H1 (cell line): ENCODE measurements at regions not wholly inside any gene's neighbourhood (a gene's known extent, or its start where the extent isn't known, plus 50 kb on each side); places are given as distances from the start of the nearest gene placed in this dataset.

Experiments
- CTCF ChIA-PET: fragments of 300-600 bp; sonication (Branson Sonifier 250); formaldehyde crosslinking; loops from one replicate; lab custom pipeline; 2021; ENCODE audit not compliant: partially characterized antibody; lab: Charles Lee
- POLR2A ChIA-PET: fragments of 300-600 bp; sonication (Branson Sonifier 250); formaldehyde crosslinking; loops from one replicate; lab custom pipeline; 2021; ENCODE audit warnings: inconsistent platforms; ENCODE audit not compliant: partially characterized antibody; lab: Charles Lee
- DNase-seq, 2 experiments: peaks; one replicate each; pipeline versions ENCODE4 v3.0.0 to v3.0.0-alpha.2; 2010 to 2022; ENCODE audit warnings: low spot score in 2 of 2, low read depth in 1 of 2, mixed read lengths in 1 of 2
- FAIRE-seq: peaks from 2 replicates; lab custom pipeline; 2011; peaks lifted over from hg19 to GRCh38; lab: Jason Lieb, UNC
- H2AFZ ChIP-seq: 2 replicates; pipeline ENCODE4 v1.8.1; 2012; ENCODE audit warnings: low read length, inconsistent platforms
- H2AK5ac ChIP-seq: 2 replicates; pipeline ENCODE4 v1.6.1; 2013; ENCODE audit warnings: low read depth, low read length
- H2BK120ac ChIP-seq: replicated peaks from 2 replicates; pipeline ENCODE3; 2013; ENCODE audit warnings: low read depth, low read length, inconsistent platforms
- H2BK12ac ChIP-seq: 2 replicates; pipeline ENCODE4 v1.6.1; 2013; ENCODE audit warnings: low read depth, low read length
- H2BK15ac ChIP-seq: 2 replicates; pipeline ENCODE4 v1.6.1; 2013; ENCODE audit warnings: low read length
- H2BK20ac ChIP-seq: 2 replicates; pipeline ENCODE4 v1.6.1; 2013; ENCODE audit warnings: low read length
- H2BK5ac ChIP-seq: 2 replicates; pipeline ENCODE4 v1.6.1; 2013; ENCODE audit warnings: low read depth, low read length
- H3K14ac ChIP-seq: 2 replicates; pipeline ENCODE4 v1.6.1; 2013; ENCODE audit warnings: inconsistent platforms; ENCODE audit not compliant: insufficient read length
- H3K18ac ChIP-seq: 2 replicates; pipeline ENCODE4 v1.6.1; 2013; ENCODE audit warnings: low read length; ENCODE audit errors: extremely low read depth
- H3K23ac ChIP-seq: 2 replicates; pipeline ENCODE4 v1.6.1; 2013; ENCODE audit warnings: inconsistent platforms; ENCODE audit not compliant: insufficient read length
- H3K23me2 ChIP-seq: 2 replicates; pipeline ENCODE4 v1.6.1; 2013; ENCODE audit warnings: low read depth, low read length
- H3K27ac ChIP-seq: 2 replicates; pipeline ENCODE4 v1.6.1; 2011; ENCODE audit warnings: low read depth, low read length, inconsistent platforms
- H3K27me3 ChIP-seq, 4 experiments: replicated peaks in 1 of 4; 1 replicate in 1 of 4; 2 replicates in 3 of 4; pipeline versions ENCODE4 v1.6.1 to v1.8.1; 2011 to 2013; ENCODE audit warnings: low read length in 3 of 4, mild to moderate bottlenecking in 3 of 4, inconsistent platforms in 2 of 4, mixed read lengths in 2 of 4, moderate library complexity in 1 of 4; ENCODE audit not compliant: control insufficient read depth in 3 of 4, insufficient read depth in 3 of 4; ENCODE audit errors: extremely low read depth in 1 of 4
- H3K36me3 ChIP-seq, 4 experiments: 2 replicates each; pipeline versions ENCODE4 v1.6.1 to v1.8.1; 2011 to 2013; ENCODE audit warnings: mild to moderate bottlenecking in 4 of 4, low read length in 3 of 4, moderate library complexity in 2 of 4, control low read depth in 1 of 4, inconsistent platforms in 1 of 4; ENCODE audit not compliant: insufficient read depth in 4 of 4, control insufficient read depth in 2 of 4
- H3K4ac ChIP-seq: replicated peaks from 2 replicates; pipeline ENCODE3; 2013; ENCODE audit warnings: low read length, low read depth, mixed read lengths, inconsistent platforms; ENCODE audit not compliant: insufficient read length
- H3K4me1 ChIP-seq, 4 experiments: replicated peaks in 1 of 4; 1 replicate in 1 of 4; 2 replicates in 3 of 4; pipeline versions ENCODE4 v1.6.1 to v1.8.1; 2011 to 2013; ENCODE audit warnings: low read length in 3 of 4, inconsistent platforms in 2 of 4, mixed read lengths in 1 of 4; ENCODE audit not compliant: insufficient read depth in 4 of 4, control insufficient read depth in 3 of 4
- H3K4me2 ChIP-seq, 2 experiments: 2 replicates each; pipeline versions ENCODE4 v1.6.1 to v1.8.1; 2011 to 2013; ENCODE audit warnings: low read depth in 2 of 2, low read length in 2 of 2, control low read depth in 1 of 2, inconsistent platforms in 1 of 2, mild to moderate bottlenecking in 1 of 2; ENCODE audit not compliant: insufficient read depth in 1 of 2
- H3K4me3 ChIP-seq, 4 experiments: fragments of 200-600, 300-600 bp in 1 of 4; sonication (generic), shearing (Covaris generic), sonication (Bioruptor Twin) in 1 of 4; 2 replicates each; pipeline versions ENCODE4 v1.5.1 to v1.8.1; 2011 to 2016; ENCODE audit warnings: low read length in 4 of 4, low read depth in 3 of 4, control low read depth in 2 of 4, inconsistent platforms in 2 of 4, mild to moderate bottlenecking in 2 of 4, mixed read lengths in 1 of 4, moderate library complexity in 1 of 4; ENCODE audit not compliant: insufficient read depth in 2 of 4; ENCODE audit errors: extremely low read depth in 1 of 4
- H3K56ac ChIP-seq: replicated peaks from 2 replicates; pipeline ENCODE3; 2013; ENCODE audit warnings: low read depth, mild to moderate bottlenecking, mixed read lengths, low read length, inconsistent platforms; ENCODE audit not compliant: insufficient read length
- H3K79me1 ChIP-seq: 2 replicates; pipeline ENCODE4 v1.6.1; 2013; ENCODE audit warnings: low read depth, low read length, control low read depth
- H3K79me2 ChIP-seq, 2 experiments: 2 replicates each; pipeline versions ENCODE4 v1.6.1 to v1.8.1; 2012 to 2013; ENCODE audit warnings: low read length in 2 of 2, mild to moderate bottlenecking in 2 of 2, inconsistent platforms in 1 of 2; ENCODE audit not compliant: insufficient read depth in 2 of 2, control insufficient read depth in 1 of 2
- H3K9ac ChIP-seq, 4 experiments: replicated peaks in 1 of 4; 1 replicate in 1 of 4; 2 replicates in 3 of 4; pipeline versions ENCODE4 v1.6.1 to v1.8.1; 2011 to 2013; ENCODE audit warnings: low read depth in 3 of 4, low read length in 3 of 4, control low read depth in 2 of 4, mild to moderate bottlenecking in 2 of 4, moderate library complexity in 2 of 4, inconsistent platforms in 1 of 4; ENCODE audit errors: extremely low read depth in 1 of 4
- H3K9me3 ChIP-seq, 2 experiments: 2 replicates each; pipeline versions ENCODE4 v1.6.1 to v1.8.1; 2012 to 2013; ENCODE audit warnings: mild to moderate bottlenecking in 2 of 2, moderate library complexity in 2 of 2, control low read depth in 1 of 2, inconsistent platforms in 1 of 2, low read depth in 1 of 2, low read length in 1 of 2, mixed read lengths in 1 of 2; ENCODE audit not compliant: insufficient read depth in 2 of 2
- H4K20me1 ChIP-seq, 2 experiments: replicated peaks in 1 of 2; 2 replicates each; pipeline versions ENCODE3 to v1.8.1; 2011 to 2013; ENCODE audit warnings: inconsistent platforms in 2 of 2, low read length in 2 of 2, mild to moderate bottlenecking in 1 of 2; ENCODE audit not compliant: insufficient read depth in 2 of 2, control insufficient read depth in 1 of 2
- H4K5ac ChIP-seq: 2 replicates; pipeline ENCODE4 v1.6.1; 2013; ENCODE audit warnings: low read length, low read depth, mixed read lengths, inconsistent platforms; ENCODE audit not compliant: insufficient read length
- H4K8ac ChIP-seq: 2 replicates; pipeline ENCODE4 v1.8.0; 2013; ENCODE audit warnings: mild to moderate bottlenecking, moderate library complexity, low read length, inconsistent platforms; ENCODE audit not compliant: insufficient read depth; ENCODE audit errors: extremely low read depth
- H4K91ac ChIP-seq: replicated peaks from 2 replicates; pipeline ENCODE3; 2013; ENCODE audit warnings: low read length, mixed read lengths, inconsistent platforms; ENCODE audit not compliant: insufficient read length
- YY1 ChIP-seq: IDR thresholded peaks from 2 replicates; pipeline ENCODE4 v1.6.1; 2011; ENCODE audit warnings: low read depth, mild to moderate bottlenecking, low read length
- WGBS, 2 experiments: shearing (Covaris generic) in 1 of 2; methylation state at CpG; one replicate each; pipeline versions ENCODE4 v1.1.6 to v1.1.7; 2013 to 2015; ENCODE audit warnings: low lambda C conversion rate in 2 of 2, mixed read lengths in 2 of 2, inconsistent platforms in 1 of 2, low coverage in 1 of 2, missing lambda C conversion rate in 1 of 2; ENCODE audit not compliant: insufficient replicate concordance in 2 of 2, insufficient coverage in 1 of 2, insufficient read length in 1 of 2; ENCODE audit errors: extremely low coverage in 1 of 2, missing lambda C conversion rate in 1 of 2; 5-methylcytosine and 5-hydroxymethylcytosine counted together

- no peak overlapping the region for H3K9ac ChIP-seq
- ChIA-PET CTCF (interaction anchor here (0.6 to 1.8 kb wide), 14 partner anchors 9 to 779 kb away, joined by 3 to 8 read pairs (median 4); no protein-coding TSS in a partner anchor), POLR2A (no interaction called here)
- no peak overlapping the region for H2BK12ac ChIP-seq
- H4K5ac ChIP-seq = no peak overlapping the region
- no peak overlapping the region for H2BK15ac ChIP-seq
- no peaks in the 10 kb centered on the region for H3K79me2 ChIP-seq
- H3K18ac ChIP-seq = no peak overlapping the region
- H2BK20ac ChIP-seq = no peak overlapping the region
- no peaks in the 10 kb centered on the region for H3K27me3 ChIP-seq
- no peaks in the 10 kb centered on the region for H4K20me1 ChIP-seq
- no peak for FAIRE-seq
- no peak overlapping the region for H2BK5ac ChIP-seq
- 98% methylated on average over 3 of the region's 3 CpGs; no CpG with 5 or more reads in 1 of the 2 experiments for WGBS, 2 experiments
- no peak overlapping the region for H3K27ac ChIP-seq
- no peak overlapping the region for H3K14ac ChIP-seq
- no peaks in the 10 kb centered on the region for H3K4me1 ChIP-seq
- no peaks in the 10 kb centered on the region for H3K9me3 ChIP-seq
- peak overlapping the region; percentile 7; the same call in 1 of the 2 replicates for H4K8ac ChIP-seq
- H3K23me2 ChIP-seq = no peaks in the 10 kb centered on the region; the same call in 1 of the 2 replicates
- H3K4ac ChIP-seq = no peak overlapping the region
- H2AFZ ChIP-seq = peak overlapping the region; percentile 48
- no peak overlapping the region for H3K4me2 ChIP-seq
- no peaks in the 10 kb centered on the region for H3K36me3 ChIP-seq
- DNase-seq = no peak
- H2BK120ac ChIP-seq = no peak overlapping the region
- no peak overlapping the region for H3K56ac ChIP-seq
- H4K91ac ChIP-seq = no peak overlapping the region
- no peak overlapping the region for H3K4me3 ChIP-seq
- no peak overlapping the region for H3K23ac ChIP-seq
- no peak overlapping the region for H2AK5ac ChIP-seq
- H3K79me1 ChIP-seq = no peaks in the 10 kb centered on the region
- no peak for TF ChIP-seq YY1
Observed at GRCh38 chr1:189708674-189709073, 769.0 kb downstream of the BRINP3 start.
